ENCODE measurements at regions not wholly inside any gene's neighbourhood (a gene's known extent, or its start where the extent isn't known, plus 50 kb on each side); places are given as distances from the start of the nearest gene placed in this dataset.

- Histone ChIP-seq H3K27me3 (no peaks in the 10 kb centered on the region), H3K27ac (no peak overlapping the region), H3K36me3 (no peaks in the 10 kb centered on the region), H3K4me1 (no peaks in the 10 kb centered on the region), H3K9me3 (no peaks in the 10 kb centered on the region), H3K4me3 (no peak overlapping the region)
- no peak for TF ChIP-seq POLR2AphosphoS5 (IDR thresholded peaks at IDR 0.05)
- TF ChIP-seq CTCF (IDR thresholded peaks at IDR 0.05): no peak
- TF ChIP-seq EP300 (IDR thresholded peaks at IDR 0.05): no peak
- TF ChIP-seq POLR2A (IDR thresholded peaks at IDR 0.05): no peak
- intact Hi-C loops (cut with DNase I): no loop called here
- DNase-seq: no peak
Measured at GRCh38 chr16:64596196-64596595, 525.7 kb downstream of the CDH11 start.

- Histone ChIP-seq H3K4me1 (peaks cover 0 to 8% (median 0%) of the 10 kb centered on the region in 4 donors), H3K9me3 (no peaks in the 10 kb centered on the region), H3K4me3 (no peak overlapping the region), H3K27ac (no peak overlapping the region), H3K27me3 (no peaks in the 10 kb centered on the region), H3K36me3 (no peaks in the 10 kb centered on the region)
- no peak for DNase-seq
- TF ChIP-seq POLR2AphosphoS5 (IDR thresholded peaks at IDR 0.05) (no peak), CTCF (IDR thresholded peaks at IDR 0.05) (no peak), POLR2A (IDR thresholded peaks at IDR 0.05) (no peak)
- intact Hi-C loops (cut with DNase I): no loop called here
Measured at GRCh38 chr16:64590513-64590912, 531.4 kb downstream of the CDH11 start.

- no peak for DNase-seq
- H3K36me3 ChIP-seq: no peaks in the 10 kb centered on the region
- no peaks in the 10 kb centered on the region for H3K27me3 ChIP-seq
- intact Hi-C loops (cut with DNase I): no loop called here
- WGBS, 2 donors: 83 to 85% methylated on average over 5 of the region's 5 CpGs
- H3K27ac ChIP-seq: no peak overlapping the region
- peaks cover 0 to 8% (median 0%) of the 10 kb centered on the region in 4 donors for H3K4me1 ChIP-seq
- no peaks in the 10 kb centered on the region for H3K9me3 ChIP-seq
- TF ChIP-seq POLR2AphosphoS5 (IDR thresholded peaks at IDR 0.05): no peak
- TF ChIP-seq CTCF (IDR thresholded peaks at IDR 0.05): no peak
- no peak for TF ChIP-seq POLR2A (IDR thresholded peaks at IDR 0.05)
- TF ChIP-seq EP300 (IDR thresholded peaks at IDR 0.05): no peak
- no peak overlapping the region for H3K4me3 ChIP-seq
Measured at GRCh38 chr16:64589836-64590235, 532.0 kb downstream of the CDH11 start.

GRCh38 chr16:64586781-64587180 lies 535.1 kb downstream of the CDH11 start:
- TF ChIP-seq POLR2AphosphoS5 (IDR thresholded peaks at IDR 0.05) (no peak), POLR2A (IDR thresholded peaks at IDR 0.05) (no peak), CTCF (IDR thresholded peaks at IDR 0.05) (no peak)
- Histone ChIP-seq H3K36me3 (no peaks in the 10 kb centered on the region), H3K27me3 (no peaks in the 10 kb centered on the region), H3K4me1 (peaks cover 0 to 8% (median 0%) of the 10 kb centered on the region in 4 donors), H3K9me3 (no peaks in the 10 kb centered on the region), H3K4me3 (no peak overlapping the region), H3K27ac (no peak overlapping the region)
- 21 to 37% methylated on average over 3 of the region's 3 CpGs for WGBS, 2 donors
- intact Hi-C loops (cut with DNase I): no loop called here
- no peak for DNase-seq

GRCh38 chr16:64585367-64585766 lies 536.5 kb downstream of the CDH11 start:
- intact Hi-C loops (cut with DNase I): no loop called here
- TF ChIP-seq EP300 (IDR thresholded peaks at IDR 0.05) (no peak), POLR2A (IDR thresholded peaks at IDR 0.05) (no peak), POLR2AphosphoS5 (IDR thresholded peaks at IDR 0.05) (no peak), CTCF (IDR thresholded peaks at IDR 0.05) (no peak)
- no peak overlapping the region for H3K4me3 ChIP-seq

More at GRCh38 chr16:64585367-64585766, 536.5 kb downstream of the CDH11 start:
- Histone ChIP-seq H3K27ac (no peak overlapping the region), H3K9me3 (no peaks in the 10 kb centered on the region), H3K36me3 (no peaks in the 10 kb centered on the region), H3K4me1 (peaks cover 0 to 8% (median 0%) of the 10 kb centered on the region in 4 donors), H3K27me3 (no peaks in the 10 kb centered on the region)
- no peak for DNase-seq
